H7 (cell line): ENCODE measurements at regions not wholly inside any gene's neighbourhood (a gene's known extent, or its start where the extent isn't known, plus 50 kb on each side); places are given as distances from the start of the nearest gene placed in this dataset.

ENCODE experiments used
- DNase-seq: peaks from one replicate; pipeline ENCODE4 v3.0.0; 2012
- H3K27me3 ChIP-seq: 2 replicates; pipeline ENCODE4 v1.6.0; 2011; ENCODE audit warnings: mild to moderate bottlenecking, low read length; ENCODE audit not compliant: control insufficient read depth, insufficient read depth
- H3K36me3 ChIP-seq: replicated peaks from 2 replicates; pipeline ENCODE4 v1.5.1; 2011; ENCODE audit warnings: low read length; ENCODE audit not compliant: control insufficient read depth, insufficient read depth
- H3K4me3 ChIP-seq: 2 replicates; pipeline ENCODE4 v1.5.1; 2011; ENCODE audit warnings: low read depth, mild to moderate bottlenecking, control low read depth, low read length, moderate library complexity; ENCODE audit not compliant: insufficient read depth

- no peaks in the 10 kb centered on the region for H3K27me3 ChIP-seq
- peak; percentile 27 for DNase-seq
- H3K36me3 ChIP-seq: no peaks in the 10 kb centered on the region
Measured at GRCh38 chr2:128791120-128791984, 472.7 kb upstream of the HS6ST1 start.

GRCh38 chr2:128791985-128792320 is 473.3 kb upstream of the HS6ST1 start:
- no peaks in the 10 kb centered on the region for H3K36me3 ChIP-seq
- H3K4me3 ChIP-seq: no peak overlapping the region
- H3K27me3 ChIP-seq: no peaks in the 10 kb centered on the region
- DNase-seq: no peak

More at GRCh38 chr2:128791120-128791984, 472.7 kb upstream of the HS6ST1 start:
- H3K4me3 ChIP-seq: no peak overlapping the region

GRCh38 chr2:128792476-128793054 is 473.9 kb upstream of the HS6ST1 start:
- Histone ChIP-seq H3K36me3 (no peaks in the 10 kb centered on the region), H3K27me3 (no peaks in the 10 kb centered on the region), H3K4me3 (no peak overlapping the region)
- DNase-seq: no peak

GRCh38 chr2:128793404-128793803 is 474.7 kb upstream of the HS6ST1 start:
- Histone ChIP-seq H3K4me3 (no peak overlapping the region), H3K27me3 (no peaks in the 10 kb centered on the region), H3K36me3 (no peaks in the 10 kb centered on the region)
- DNase-seq: no peak

GRCh38 chr2:128794285-128794684 is 475.6 kb upstream of the HS6ST1 start:
- H3K27me3 ChIP-seq: no peaks in the 10 kb centered on the region
- H3K36me3 ChIP-seq: no peaks in the 10 kb centered on the region
- no peak for DNase-seq
- H3K4me3 ChIP-seq: no peak overlapping the region

GRCh38 chr2:128796321-128796720 is 477.7 kb upstream of the HS6ST1 start:
- no peak for DNase-seq
- no peak overlapping the region for H3K4me3 ChIP-seq
- H3K27me3 ChIP-seq: no peaks in the 10 kb centered on the region
- no peaks in the 10 kb centered on the region for H3K36me3 ChIP-seq

- H3K36me3 ChIP-seq: no peaks in the 10 kb centered on the region
- H3K27me3 ChIP-seq: no peaks in the 10 kb centered on the region
- no peak for DNase-seq
- H3K4me3 ChIP-seq: no peak overlapping the region
Measured at GRCh38 chr2:128797092-128797491, 478.4 kb upstream of the HS6ST1 start.

GRCh38 chr2:128797533-128797932 is 478.9 kb upstream of the HS6ST1 start:
- H3K4me3 ChIP-seq: no peak overlapping the region
- no peaks in the 10 kb centered on the region for H3K36me3 ChIP-seq
- no peak for DNase-seq
- H3K27me3 ChIP-seq: no peaks in the 10 kb centered on the region

- Histone ChIP-seq H3K4me3 (no peak overlapping the region), H3K36me3 (no peaks in the 10 kb centered on the region), H3K27me3 (no peaks in the 10 kb centered on the region)
- no peak for DNase-seq
Measured at GRCh38 chr2:128797937-128798336, 479.3 kb upstream of the HS6ST1 start.

GRCh38 chr2:128798502-128799283 is 480.0 kb upstream of the HS6ST1 start:
- Histone ChIP-seq H3K36me3 (no peaks in the 10 kb centered on the region), H3K27me3 (no peaks in the 10 kb centered on the region), H3K4me3 (no peak overlapping the region)
- no peak for DNase-seq

GRCh38 chr2:128799284-128799552 is 480.6 kb upstream of the HS6ST1 start:
- H3K36me3 ChIP-seq: no peaks in the 10 kb centered on the region

GRCh38 chr2:128799730-128800129 is 481.1 kb upstream of the HS6ST1 start:
- Histone ChIP-seq H3K4me3 (no peak overlapping the region), H3K36me3 (no peaks in the 10 kb centered on the region), H3K27me3 (no peaks in the 10 kb centered on the region)
- no peak for DNase-seq

More at GRCh38 chr2:128799284-128799552, 480.6 kb upstream of the HS6ST1 start:
- no peaks in the 10 kb centered on the region for H3K27me3 ChIP-seq
- DNase-seq: no peak
- H3K4me3 ChIP-seq: no peak overlapping the region

GRCh38 chr2:128801576-128801975 is 482.9 kb upstream of the HS6ST1 start:
- H3K36me3 ChIP-seq: no peaks in the 10 kb centered on the region
- no peak overlapping the region for H3K4me3 ChIP-seq
- no peaks in the 10 kb centered on the region for H3K27me3 ChIP-seq
- no peak for DNase-seq

GRCh38 chr2:128803222-128803621 is 484.6 kb upstream of the HS6ST1 start:
- no peak for DNase-seq
- Histone ChIP-seq H3K36me3 (no peaks in the 10 kb centered on the region), H3K27me3 (no peaks in the 10 kb centered on the region), H3K4me3 (no peak overlapping the region)

- no peak for DNase-seq
- H3K4me3 ChIP-seq: no peak overlapping the region
- H3K36me3 ChIP-seq: no peaks in the 10 kb centered on the region
- H3K27me3 ChIP-seq: no peaks in the 10 kb centered on the region
Measured at GRCh38 chr2:128805237-128805636, 486.6 kb upstream of the HS6ST1 start.
